GM12875 (cell line): ENCODE measurements at regions not wholly inside any gene's neighbourhood (a gene's known extent, or its start where the extent isn't known, plus 50 kb on each side); places are given as distances from the start of the nearest gene placed in this dataset.

Experiments
- H3K4me3 ChIP-seq: one replicate; pipeline ENCODE4 v1.5.1; 2011; ENCODE audit warnings: low read depth, low read length, control low read depth
- TF ChIP-seq, protein P1 (sequence below): IDR thresholded peaks from 2 replicates; pipeline ENCODE4 v1.5.1; 2011; ENCODE audit warnings: low read depth, mild to moderate bottlenecking, control low read depth, inconsistent platforms, low read length, moderate library complexity, borderline replicate concordance; ENCODE audit not compliant: insufficient read depth

DNA sequence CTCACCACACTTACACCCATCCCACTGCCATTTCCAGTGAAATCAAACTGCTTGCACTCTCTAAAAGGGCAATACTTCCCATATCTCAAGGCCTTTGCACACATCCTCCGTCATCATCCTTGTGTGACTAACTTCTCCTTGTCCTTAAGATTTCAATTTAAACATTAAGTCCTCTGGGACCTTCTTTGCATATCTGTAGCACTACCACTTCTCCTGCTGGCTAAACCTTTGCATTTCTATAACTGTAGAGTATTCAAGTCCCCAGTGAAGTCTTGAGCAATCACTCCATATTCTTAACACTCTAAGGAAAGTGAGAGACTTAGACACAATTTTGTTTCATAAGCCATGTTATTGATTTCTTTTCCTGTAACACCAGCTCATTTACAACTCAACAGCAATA is 136.8 kb upstream of the EPHA4 start:
- H3K4me3 ChIP-seq = no peak overlapping the region
- TF ChIP-seq, protein P1, sequence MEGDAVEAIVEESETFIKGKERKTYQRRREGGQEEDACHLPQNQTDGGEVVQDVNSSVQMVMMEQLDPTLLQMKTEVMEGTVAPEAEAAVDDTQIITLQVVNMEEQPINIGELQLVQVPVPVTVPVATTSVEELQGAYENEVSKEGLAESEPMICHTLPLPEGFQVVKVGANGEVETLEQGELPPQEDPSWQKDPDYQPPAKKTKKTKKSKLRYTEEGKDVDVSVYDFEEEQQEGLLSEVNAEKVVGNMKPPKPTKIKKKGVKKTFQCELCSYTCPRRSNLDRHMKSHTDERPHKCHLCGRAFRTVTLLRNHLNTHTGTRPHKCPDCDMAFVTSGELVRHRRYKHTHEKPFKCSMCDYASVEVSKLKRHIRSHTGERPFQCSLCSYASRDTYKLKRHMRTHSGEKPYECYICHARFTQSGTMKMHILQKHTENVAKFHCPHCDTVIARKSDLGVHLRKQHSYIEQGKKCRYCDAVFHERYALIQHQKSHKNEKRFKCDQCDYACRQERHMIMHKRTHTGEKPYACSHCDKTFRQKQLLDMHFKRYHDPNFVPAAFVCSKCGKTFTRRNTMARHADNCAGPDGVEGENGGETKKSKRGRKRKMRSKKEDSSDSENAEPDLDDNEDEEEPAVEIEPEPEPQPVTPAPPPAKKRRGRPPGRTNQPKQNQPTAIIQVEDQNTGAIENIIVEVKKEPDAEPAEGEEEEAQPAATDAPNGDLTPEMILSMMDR = no peak

DNA sequence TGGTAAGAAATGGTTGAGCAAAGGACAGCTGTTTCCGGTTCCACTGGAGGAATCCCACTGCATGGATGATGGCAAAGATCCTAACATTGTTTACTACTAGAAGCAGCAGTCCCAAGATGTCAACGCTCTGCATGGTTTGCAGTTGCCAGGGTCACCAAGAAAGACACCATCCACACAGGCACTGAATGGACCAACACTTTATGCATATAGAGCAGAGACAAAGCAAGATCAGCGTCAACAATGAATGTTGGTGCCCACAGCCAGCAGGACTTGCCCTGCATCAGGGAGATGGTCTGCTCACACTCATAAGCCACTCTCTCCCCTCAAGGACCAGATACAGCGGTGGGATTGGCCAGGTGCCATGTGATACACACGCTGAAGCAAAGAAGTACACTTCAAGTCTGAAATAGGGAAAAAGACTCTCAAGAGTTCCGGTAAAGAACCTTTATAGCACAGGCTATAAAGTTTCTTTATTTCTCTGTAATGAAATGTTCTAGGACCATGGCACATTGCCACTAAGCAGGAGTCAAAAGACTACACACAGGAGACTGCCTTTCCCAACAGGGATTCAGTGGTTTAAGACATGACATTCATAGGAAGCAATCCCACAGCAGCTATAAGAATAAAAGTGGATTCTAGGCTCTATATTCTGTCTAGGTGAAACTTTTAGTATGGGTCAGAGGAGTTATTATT is 133.2 kb upstream of the EPHA4 start:
- H3K4me3 ChIP-seq = no peak overlapping the region
- TF ChIP-seq, protein P1 = no peak

DNA sequence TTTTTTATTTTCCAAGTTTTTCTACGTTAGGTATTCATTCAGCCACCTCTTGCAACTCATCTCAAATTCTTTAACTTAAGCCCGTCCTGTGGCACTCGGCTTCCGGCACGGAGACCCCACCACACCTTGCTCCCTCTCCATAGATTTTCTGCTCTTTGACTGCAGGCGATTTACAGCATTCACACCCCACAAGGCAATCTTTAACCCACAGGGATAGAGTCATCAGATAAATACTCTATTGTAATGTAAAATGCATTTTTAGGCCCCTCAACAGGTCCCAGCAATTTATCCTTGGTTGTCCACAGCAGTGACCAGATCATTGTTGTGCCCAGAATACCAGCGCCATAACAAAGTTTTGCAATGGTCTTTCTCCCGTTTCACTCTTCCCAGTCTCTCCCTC is 132.3 kb upstream of the EPHA4 start:
- H3K4me3 ChIP-seq = no peak overlapping the region
- TF ChIP-seq, protein P1 = no peak

DNA sequence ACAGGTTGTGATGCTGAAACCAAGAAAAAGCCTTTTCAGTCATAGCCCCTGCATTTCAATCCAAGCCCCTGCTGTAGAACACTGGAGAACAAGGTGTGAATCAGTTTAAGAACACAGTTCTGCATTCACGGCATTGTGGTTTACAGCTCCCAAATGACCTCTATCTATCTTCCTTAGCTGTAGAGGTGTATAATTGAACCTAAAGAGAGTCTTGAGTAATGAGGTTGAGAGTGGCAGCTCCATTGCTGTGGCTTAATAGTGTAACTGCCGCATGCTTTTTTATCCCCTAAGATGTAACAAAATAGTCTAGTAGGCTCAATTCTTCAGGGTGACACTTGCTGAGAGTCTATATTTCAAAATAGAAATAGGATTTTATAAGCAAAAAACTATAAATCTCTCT is 121.3 kb upstream of the EPHA4 start:
- H3K4me3 ChIP-seq = no peak overlapping the region

DNA sequence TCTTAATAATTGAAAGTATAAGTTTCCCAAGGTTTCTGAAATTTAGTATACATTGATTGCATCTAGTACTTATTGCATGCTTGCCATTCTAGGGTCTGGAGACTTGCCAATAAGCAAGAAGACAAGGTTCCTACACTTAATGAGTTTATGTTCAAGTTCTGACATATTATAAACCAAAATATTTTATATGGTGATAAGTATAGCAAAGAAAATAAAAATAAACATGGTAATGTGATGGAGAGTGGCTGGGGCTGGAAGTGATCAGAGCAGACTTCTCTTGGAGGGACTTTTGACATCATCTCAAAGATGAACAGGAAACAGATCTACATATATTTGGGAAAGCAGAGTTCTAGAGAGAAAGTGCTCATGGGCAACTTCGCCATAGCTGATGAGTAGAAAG is 119.5 kb upstream of the EPHA4 start:
- H3K4me3 ChIP-seq = no peak overlapping the region
- TF ChIP-seq, protein P1 = no peak

More for the DNA sequence above, 121.3 kb upstream of the EPHA4 start:
- TF ChIP-seq, protein P1 = no peak

DNA sequence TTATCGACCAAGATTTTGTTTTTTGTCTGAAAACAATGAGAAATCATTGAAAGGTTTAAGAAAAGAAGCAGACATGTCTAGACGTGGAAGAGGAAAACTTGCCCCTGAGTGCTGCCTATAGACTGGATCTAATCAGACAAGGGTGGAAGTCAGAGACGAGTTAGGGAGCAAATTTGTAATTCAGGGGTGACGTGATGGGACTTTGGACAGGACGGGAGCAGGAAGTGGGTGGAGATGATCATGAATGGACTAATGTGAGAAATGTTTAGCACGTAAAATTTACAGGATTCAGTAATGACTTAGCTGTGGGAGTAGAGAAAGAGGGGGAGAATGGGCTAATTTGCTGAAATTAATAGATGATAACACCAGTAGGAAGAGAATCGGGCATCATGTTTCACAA is 117.0 kb upstream of the EPHA4 start:
- TF ChIP-seq, protein P1 = no peak
- no peak overlapping the region for H3K4me3 ChIP-seq

DNA sequence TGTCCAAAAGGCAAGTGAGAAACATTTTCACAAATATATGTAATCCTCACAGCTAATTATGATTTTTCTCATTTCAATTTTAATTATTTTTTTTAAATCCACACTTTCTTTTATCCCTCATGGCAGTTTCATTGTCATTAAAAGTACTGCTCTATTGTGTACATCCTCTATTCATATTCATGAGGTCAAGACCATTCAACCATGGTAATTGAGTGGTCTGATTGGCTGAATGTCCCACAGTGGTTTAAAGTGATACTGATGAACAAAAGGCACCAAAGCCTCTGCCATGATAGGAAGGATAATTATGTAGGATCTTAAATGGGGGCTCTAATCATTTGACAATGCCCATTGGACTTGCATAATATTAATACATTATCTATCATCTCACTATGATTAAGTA is 108.4 kb upstream of the EPHA4 start:
- TF ChIP-seq, protein P1 = no peak

More for the DNA sequence above, 108.4 kb upstream of the EPHA4 start:
- no peak overlapping the region for H3K4me3 ChIP-seq
